Hematopoietic multipotent progenitor cell treated with erythropoietin and hydrocortisone succinate and interleukin-3 and kit ligand, for 8 days (in vitro differentiated cells): ENCODE measurements at regions not wholly inside any gene's neighbourhood (a gene's known extent, or its start where the extent isn't known, plus 50 kb on each side); places are given as distances from the start of the nearest gene placed in this dataset.
"Not testable (repeated sequence)": the region's sequence is repeated elsewhere in the genome, so short reads cannot be mapped to it uniquely, and the experiment has no call there.

Source experiments
- DNase-seq: peaks from one replicate; pipeline ENCODE4 v3.0.0-alpha.2; 2015

DNA sequence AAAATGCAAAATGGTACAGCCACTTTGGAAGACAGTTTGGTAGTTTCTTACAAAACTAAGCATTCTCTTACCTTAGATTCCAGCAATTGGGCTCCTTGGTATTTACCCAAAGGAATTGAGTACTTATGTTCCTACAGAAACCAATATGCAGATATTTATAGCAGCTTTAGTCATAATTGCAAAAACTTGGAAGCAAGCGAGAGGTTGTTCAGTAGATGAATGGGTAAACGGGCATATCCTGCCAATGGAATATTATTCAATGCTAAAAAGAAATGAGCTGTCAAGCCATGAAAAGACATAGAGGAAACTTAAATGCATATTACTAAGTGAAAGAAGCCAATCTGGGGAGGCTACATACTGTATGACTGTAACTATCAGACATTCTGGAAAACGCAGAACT is 926.7 kb downstream of the TYW1 start:
- no peak for DNase-seq

DNA sequence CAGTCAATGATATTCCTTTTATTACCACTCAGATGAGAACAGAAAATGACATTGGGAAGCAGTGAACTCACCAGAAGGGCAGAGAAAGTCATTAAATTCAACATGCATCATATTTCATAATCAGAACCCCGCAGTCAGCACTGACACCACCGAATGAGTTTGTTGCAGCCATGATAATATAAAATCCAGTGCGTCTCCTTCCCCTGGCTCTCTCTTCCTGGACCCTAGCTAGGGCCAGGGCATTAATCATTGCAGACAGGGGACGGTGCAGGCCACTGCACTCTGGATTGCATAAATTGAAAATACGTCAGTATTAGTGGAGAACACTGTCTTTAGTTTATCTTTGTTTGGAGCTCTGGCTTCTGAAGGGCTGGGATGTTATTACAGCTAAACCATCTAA is 931.5 kb downstream of the TYW1 start:
- no peak for DNase-seq

DNA sequence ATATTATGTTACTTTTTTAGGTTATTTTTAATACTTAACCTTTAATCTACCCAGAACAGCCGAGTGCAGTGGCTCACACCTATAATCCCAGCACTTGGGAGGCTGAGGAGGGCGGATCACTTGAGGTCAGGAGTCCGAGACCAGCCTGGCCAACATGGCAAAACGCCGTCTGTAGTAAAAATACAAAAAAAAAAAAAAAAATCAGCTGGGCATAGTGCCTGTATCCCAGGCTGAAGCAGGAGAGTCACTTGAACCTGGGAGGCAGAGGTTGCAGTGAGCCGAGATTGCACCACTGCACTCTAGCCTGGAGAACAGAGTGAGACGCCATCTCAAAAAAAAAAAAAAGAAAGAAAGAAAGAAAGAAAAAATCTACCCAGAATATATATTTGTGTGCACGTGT is 939.8 kb downstream of the TYW1 start:
- DNase-seq: not testable (repeated sequence)

DNA sequence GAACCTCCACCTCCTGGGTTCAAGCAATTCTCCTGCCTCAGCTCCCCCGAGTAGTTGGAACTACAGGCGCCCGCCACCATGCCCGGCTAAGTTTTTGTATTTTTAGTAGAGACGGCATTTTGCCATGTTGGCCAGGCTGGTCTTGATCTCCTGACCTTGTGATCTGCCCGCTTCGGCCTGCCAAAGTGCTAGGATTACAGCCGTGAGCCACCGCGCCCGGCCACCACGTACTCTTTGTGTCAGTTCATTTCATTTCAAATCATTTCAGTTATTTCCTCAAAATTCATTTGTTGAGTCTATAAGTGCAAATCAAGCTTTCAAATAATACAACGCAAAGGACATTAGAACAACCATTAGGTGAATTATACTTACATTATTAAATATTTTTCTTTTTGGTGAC is 943.8 kb downstream of the TYW1 start:
- DNase-seq: no peak

DNA sequence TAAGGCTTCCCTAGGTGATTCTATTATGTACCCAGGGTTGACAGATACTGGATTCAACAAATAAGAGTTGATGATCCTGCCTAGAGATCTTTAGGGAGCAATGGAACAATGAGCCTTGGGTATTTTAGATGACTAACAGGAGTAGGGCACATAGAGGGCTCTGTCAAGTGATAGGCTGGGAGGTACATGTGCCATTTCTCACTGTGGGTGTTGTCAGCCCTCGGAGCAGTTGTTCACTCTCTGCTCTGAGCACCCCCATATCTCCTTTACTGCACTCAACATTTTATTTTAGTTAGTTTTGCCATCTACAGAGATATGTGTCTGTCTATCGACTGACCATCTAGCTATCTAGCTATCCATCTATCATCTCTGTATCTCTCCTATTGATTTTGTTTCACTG is 950.6 kb downstream of the TYW1 start:
- DNase-seq: no peak

DNA sequence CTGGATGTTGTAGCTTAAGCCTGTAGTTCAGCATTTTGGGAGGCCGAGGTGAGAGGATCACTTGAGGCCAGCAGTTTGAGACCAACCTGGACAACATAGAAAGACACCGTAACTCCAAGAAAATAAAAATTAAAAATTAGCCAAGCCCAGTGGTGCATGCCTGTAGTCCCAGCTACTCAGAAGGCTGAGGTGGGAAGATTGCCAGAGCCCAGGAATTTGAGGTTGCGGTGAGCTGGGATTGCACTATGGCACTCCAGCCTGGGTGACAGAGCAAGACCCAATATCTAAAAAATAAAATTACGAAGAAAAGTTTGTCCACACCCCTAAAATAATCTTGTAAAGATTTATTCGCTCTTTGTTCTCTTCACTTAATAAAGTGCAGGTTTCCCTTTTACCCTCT is 951.0 kb downstream of the TYW1 start:
- DNase-seq: no peak

DNA sequence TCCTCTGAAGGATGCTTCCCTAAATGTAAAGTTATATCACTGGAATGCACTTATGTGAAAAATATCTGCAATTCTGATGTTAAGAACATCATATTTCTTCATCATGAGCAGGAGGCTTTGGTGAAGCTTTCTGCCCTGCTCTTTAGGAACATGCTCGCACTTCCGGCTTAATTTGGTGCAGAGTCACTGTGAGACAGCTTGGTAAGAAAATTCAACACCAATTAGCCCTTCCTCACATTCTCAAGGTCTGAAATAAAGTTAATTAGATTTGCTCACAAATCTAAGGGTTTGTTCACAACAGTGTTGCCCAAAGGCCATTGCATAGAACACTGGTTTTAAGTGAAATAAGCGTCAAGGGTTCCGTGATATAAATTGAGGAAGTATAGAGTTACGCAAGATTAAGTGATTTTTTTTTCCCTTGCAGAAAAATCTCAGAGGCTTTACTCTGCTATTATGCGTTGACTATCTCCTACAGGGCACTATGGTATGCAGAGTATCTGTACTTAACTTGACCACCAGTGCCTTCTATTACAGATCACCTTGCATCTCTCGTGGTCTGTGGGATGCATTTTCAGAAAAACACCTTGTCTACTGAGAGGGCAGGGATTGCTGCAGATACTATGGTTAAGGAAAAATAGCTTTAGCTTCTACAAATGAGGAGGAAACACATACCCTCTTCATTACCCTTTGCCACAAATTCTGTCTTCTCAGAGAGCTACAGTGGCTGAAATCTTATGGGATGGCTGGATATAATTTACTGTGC is 953.9 kb downstream of the TYW1 start:
- DNase-seq: no peak

DNA sequence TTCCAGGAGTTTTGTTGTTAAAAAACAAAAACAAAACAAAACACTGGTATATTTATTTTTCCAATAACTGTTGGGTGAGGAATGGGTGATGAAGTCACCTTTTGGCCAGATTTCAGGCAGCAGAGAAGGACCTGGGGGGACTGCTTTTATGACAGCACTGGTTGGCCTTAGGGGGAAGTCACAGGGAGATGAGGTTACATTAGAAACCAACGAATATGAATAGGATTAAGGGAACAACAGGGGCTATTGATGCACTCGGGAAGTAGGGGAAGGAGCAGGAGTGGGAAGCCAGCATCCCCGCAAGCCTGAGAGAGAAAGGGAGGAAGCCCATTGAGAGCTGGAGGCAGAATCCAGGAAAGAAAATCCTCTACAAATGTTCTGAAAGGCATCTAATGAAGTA is 958.4 kb downstream of the TYW1 start:
- DNase-seq: no peak

DNA sequence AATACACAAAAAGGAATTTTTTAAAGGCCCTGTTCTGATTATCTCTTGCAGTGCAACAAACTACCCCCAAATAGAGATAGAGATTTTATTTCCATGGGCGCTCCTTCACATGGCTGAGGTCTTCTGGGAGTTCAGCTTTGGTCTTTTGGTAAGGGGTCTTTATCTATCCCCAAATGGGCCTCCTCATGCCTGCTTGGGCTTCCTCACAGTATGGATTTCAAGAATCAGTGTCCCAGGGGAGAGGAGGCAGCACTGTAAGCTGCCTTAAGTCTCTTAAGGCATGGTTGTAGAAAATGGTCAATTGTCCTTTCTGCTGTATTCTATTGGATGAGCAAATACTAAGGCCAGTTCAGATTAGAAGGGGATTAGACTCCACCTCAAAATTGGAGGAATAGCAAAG is 966.2 kb downstream of the TYW1 start:
- DNase-seq: no peak

DNA sequence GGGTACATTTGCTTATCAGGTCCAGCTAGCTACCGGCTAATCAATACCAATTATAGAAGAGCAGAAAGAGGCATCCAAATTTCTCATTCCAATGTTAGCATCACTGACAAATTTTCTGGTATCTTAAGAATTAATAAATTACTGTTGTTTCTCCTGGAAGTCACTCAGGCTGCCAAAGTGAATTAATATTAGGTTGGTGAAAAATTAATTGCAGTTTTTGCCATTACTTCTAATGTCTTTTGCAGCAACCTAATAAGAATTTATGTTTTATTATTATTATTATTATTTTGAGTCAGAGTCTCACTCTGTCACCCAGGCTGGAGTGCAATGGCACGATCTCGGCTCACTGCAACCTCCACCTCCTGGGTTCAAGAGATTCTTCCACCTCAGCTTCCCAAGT is 979.9 kb downstream of the TYW1 start:
- DNase-seq: no peak

DNA sequence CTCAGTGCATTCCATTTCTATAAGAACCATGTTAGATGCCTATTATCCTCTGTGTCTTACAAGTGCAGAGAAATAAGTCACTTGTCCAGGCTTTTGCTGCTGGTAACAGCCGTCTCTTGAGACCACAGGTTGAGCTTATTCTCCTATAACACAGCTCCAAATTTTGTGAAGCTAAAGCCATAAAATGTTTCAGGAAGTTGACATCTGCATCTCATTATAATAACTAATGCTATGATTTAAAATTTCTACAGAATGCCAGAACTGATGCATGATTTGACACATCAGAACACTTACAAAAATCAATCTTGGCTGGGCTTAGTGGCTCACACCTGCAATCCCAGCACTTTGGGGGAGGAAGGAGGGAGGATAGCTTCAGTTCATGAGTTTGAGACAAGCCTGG is 986.9 kb downstream of the TYW1 start:
- no peak for DNase-seq

DNA sequence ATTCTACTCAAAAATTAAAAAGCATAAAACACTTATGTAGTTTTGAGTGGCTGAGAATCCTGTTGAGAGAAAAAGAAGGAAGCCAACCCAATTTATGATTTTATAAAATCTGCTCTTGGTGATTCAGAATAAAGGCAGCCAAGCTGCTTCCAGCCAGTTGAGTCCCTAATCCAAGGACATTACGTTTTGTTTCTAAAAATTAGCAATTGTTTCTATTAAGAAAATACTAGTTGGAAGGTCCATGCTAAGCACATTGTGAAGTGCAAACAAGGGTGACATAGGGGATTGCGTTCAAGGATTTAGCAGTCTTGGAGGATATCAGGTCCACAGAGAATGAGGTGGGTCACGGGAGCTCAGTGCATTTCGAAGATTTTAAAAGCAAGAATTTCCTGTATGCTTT is 987.7 kb downstream of the TYW1 start:
- DNase-seq: no peak

DNA sequence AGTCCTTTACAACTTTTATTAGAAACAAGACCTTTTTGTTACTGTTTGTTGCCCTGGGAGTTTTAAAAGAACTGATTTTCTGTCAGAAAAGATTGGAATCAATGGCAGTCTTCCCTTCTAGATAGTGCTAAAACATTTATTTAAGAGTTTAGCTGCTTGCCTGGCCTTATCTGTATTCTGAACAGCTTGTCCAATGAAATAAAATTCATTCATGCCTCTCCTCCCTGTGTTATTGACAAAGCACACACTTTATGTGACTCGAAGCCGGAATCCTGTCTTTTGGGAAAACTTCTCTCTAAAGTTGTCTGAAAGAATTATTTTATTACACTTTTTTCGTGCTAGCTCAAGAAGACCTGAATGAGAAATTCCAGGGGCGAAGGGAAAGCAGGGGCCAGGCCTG is 992.5 kb downstream of the TYW1 start:
- no peak for DNase-seq

DNA sequence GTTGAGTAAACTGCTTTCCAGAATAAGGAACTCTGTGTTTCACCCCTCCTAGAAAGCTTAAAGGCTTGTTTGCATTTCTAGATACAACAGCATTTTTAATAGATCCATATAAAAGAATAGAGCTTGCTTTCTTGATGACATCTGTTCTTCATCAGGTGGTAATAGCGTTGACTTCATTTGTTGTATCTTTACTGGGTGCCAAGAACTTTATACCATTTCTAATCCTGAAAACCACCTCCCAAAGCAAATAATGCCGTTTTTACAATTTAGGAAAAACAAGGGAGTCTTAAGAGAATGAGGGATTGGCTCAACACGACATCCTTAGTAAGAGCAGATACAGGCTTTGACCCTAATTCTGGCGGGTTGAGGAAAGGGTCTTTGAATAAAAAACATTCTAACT is 993.4 kb downstream of the TYW1 start:
- DNase-seq: no peak

DNA sequence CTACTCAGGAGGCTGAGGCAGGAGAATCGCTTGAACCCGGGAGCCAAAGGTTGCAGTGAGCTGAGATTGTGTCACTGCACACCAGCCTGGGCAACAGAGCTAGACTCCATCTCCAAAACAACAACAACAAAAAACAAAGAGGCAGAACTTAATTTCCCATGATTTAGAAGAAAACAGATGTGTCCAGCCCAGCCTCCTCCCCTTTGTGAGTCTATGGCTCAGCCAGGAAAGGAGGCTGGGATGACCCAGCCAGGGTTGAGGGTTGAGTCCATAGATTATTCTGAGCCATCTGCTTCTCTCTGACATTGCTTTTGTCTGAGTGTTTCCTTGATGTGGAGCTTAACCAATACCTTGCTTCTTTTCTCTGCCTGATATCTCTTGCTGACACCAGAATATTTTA is 994.1 kb downstream of the TYW1 start:
- no peak for DNase-seq

DNA sequence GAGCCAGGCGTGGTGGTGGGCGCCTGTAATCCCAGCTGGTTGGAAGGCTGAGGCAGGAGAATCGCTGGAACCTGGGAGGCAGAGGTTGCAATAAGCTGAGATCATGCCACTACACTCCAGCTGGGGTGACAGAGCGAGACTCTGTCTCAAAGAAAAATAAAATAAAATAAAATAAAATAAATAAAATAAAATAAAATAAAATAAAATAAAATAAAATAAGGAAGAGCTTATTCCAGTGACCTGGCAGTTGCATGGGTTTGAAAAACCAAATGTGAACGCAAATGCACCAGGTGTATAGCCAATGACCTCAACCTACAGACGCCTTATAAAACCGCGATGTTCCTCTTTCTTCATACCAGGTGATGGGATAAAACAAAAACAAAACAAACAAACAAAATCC is 995.7 kb downstream of the TYW1 start:
- no peak for DNase-seq

DNA sequence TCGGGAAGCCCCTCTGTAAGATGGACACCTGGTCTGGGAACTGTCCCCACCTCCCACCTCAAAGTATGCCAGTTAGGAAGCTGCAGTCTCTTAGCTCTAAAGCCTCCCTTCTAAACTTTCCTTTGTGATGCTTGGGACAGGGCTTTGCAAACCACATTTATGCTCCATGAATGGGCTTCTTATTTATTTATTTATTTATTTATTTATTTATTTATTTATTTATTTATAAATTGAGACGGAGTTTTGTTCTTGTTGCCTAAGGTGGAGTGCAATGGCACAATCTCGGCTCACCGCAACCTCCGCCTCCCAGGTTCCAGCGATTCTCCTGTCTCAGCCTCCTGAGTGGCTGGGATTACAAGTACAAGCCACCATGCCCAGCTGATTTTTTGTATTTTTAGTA is 1009.4 kb downstream of the TYW1 start:
- no peak for DNase-seq

DNA sequence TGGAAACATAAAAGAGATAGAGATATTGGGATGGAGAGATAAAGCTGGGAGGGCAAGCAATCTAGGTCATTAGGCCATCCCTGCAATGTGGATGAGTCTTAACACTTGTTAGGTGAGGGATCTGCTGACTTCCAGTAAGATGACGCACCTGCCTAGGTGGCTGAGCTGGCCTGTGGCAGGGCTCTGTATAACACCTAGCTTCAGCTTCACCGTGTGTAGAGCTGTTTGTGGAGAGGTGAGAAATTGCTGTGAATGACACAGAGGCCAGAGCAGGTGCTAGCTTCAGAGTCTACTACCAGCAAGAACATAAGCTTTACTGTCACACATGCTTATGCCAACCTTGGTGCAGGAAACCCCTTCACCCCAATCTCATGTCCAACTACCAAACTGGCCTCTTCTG is 1010.0 kb downstream of the TYW1 start:
- DNase-seq: no peak

DNA sequence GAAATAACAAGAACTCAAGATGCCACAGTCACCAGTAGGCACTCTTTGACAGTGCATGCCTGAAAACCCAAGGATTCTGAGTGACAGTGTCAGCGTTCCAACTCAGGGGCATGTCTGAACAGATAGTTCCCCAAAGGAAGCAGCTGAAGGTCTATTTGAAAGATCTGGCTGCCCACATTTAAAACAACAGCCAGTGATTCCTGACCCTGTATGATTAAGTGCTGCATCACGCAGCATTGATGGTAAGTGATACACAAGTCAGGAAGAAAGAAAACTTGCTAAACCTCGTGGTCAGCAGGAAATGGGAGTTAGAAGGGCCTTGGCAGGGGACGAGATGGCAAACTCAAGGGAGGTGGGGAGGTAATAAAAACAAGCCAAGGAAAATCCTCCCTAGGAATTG is 1013.1 kb downstream of the TYW1 start:
- no peak for DNase-seq

DNA sequence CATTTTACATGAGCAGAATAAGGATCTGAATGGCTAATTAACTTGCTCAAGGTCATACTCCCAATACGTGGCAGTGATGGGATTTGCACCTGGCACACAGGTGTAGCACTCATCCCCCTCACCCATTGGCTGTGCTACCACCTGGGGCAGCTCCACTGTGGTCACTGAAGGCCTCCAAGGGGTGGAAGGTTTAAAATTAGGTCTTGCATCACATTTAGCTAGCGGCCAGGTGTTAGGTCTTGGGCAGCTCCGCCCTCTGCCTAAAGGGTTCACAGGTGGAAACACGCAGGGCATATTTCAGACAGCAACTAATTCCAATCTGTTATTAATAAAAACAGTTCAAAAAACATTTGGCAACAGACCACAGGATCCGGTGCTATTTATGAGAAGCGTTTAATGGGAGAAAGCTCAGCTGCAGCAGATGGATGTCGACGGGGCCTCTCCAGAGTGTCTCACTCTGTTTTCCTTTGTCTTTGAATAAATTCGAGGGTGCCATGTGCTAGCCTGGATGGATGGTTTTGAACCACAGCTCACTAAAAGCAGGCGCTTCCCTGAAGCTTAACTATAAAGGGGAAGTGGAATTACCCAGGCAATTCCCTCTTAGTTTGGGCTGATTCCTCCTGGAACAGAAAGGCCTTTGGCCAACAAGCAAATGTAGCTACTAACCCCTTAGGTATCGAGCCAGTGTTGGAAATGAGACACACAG is 1017.6 kb downstream of the TYW1 start:
- DNase-seq: no peak

DNA sequence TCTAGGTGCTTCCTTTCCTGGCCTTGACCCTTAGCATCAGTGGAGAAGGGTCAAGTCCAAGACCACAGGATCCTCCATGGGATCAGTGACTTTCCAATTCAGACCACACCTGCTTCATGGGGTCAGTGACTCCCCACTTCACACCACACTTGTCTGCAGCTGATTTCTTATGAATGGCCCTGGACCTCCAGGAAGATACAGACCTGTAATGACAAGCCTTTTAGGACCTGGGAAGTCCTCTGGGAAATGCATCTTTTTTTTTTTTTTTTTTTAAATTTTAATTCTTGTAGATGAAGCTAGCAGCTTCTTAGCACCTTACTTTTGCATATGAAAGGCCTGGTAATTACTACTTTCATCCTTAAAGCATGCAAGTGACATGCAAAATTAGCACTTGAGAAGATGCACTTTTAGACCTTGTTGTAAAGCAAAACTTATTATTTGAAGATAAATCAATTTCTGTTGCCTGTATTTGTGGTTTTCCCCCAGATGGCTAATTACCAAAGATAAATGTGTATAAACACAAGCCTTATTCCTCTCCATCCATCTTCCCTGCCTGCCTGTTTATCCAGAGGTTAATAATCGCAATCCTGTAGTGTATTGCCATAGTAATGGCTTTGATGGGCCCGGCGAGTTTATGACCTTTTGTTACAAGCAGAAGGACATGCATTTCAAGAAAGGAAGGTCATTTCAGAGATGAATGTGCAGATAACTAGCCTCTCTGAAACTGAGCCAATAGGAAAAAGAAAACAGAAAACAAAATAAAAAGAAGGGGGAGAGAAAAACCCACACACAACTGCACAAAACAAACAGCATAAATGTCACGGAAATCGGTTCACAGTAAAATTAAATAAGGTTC is 1018.7 kb downstream of the TYW1 start:
- no peak for DNase-seq

DNA sequence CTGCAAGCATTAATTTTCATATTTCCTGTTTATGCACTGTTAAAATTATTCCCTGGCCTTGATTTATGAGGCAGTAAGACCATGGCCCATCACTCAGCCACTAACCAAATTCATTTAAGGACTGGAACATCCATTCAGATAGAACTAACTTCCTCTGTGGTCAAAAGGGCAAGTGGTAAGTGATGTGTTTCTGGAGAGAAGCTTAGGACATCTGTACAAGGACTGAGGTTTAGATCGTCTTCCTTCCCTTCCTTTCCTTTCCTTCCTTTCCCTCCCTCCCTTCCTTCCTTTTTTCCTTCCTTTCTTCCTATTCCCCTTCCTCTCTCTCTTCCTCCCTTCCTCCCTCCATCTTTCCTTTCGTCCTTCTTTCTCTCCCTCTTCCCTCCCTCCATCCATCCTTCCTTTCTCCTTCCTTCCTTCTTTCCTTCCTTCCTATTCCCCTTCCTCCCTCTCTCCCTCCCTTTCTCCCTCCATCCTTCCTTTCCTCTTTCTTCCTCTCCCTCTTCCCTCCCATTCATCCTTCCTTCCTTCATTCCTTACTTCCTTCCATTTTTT is 1019.4 kb downstream of the TYW1 start:
- no peak for DNase-seq

DNA sequence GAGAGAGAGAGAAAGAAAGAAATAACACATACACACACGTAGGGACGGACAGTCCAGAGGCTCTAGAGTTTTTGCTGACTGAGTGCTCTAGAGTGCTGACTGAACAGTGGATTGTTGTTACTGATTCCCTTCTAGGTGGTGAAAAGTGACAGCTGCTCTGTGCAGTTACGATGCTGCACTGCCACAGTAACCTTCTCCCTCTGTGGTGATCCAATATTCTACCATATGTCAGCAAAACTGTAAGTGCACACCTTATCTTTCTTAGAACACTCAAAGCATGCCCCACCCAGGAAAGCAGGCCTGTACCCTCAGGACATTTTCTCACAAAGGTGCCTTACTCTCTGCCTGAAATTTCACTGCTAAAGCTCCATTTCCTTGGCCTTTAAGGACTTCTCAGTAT is 1023.5 kb downstream of the TYW1 start:
- no peak for DNase-seq

DNA sequence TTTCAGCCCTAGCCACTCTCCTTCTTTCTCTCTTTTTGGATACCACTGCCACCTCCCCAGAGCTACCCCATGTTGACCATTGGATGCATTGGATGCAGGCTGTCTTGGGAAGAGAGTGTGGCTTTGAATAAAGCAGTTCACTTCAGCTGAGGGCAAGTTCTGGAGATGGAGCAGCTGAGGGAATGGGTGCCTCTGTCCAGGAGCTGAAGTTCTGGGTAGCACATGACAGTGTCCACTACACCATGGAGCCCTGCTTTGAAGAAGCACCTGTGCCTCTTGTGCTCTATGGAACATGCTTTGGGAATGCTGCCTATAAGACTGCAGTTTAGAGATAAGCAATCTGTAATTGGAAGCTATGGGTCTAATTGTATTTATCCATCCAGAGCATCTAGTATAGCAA is 1028.7 kb downstream of the TYW1 start:
- DNase-seq: no peak
